Lower leg skin (tissue), 3 donors: ENCODE measurements at regions not wholly inside any gene's neighbourhood (a gene's known extent, or its start where the extent isn't known, plus 50 kb on each side); places are given as distances from the start of the nearest gene placed in this dataset.

Experiments used
- CTCF ChIP-seq, 3 donors: fragments of 450-650 bp; IDR thresholded peaks; one replicate each; pipeline ENCODE4 v1.5.1; 2016; ENCODE audit warnings: antibody characterized with exemption in 3 of 3, mild to moderate bottlenecking in 3 of 3, moderate library complexity in 2 of 3
- POLR2A ChIP-seq, 2 donors: fragments of 450-650 bp; IDR thresholded peaks; one replicate each; pipeline ENCODE4 v1.6.1; 2016 to 2017; ENCODE audit warnings: antibody characterized with exemption in 2 of 2, mild to moderate bottlenecking in 1 of 2, moderate library complexity in 1 of 2

- no peak for TF ChIP-seq CTCF (IDR thresholded peaks at IDR 0.05)
- TF ChIP-seq POLR2A (IDR thresholded peaks at IDR 0.05): no peak
These were observed 428.8 kb upstream of the TBL1XR1 start for GRCh38 chr3:177626045-177626444.
